ENCODE measurements at regions not wholly inside any gene's neighbourhood (a gene's known extent, or its start where the extent isn't known, plus 50 kb on each side); places are given as distances from the start of the nearest gene placed in this dataset.

GRCh38 chr18:24536326-24536725, 75.9 kb downstream of the HRH4 start:
- TF ChIP-seq ZBTB33 (IDR thresholded peaks at IDR 0.05) (no peak), CTCF (IDR thresholded peaks at IDR 0.05; ENCODE audit: low read depth, low read length, missing input control) (no peak), GABPA (IDR thresholded peaks at IDR 0.05 in 1 of 2, conservative IDR thresholded peaks at IDR 0.05 in 1 of 2) (no peak), REST (IDR thresholded peaks at IDR 0.05) (no peak), HNF4A (conservative IDR thresholded peaks at IDR 0.05) (no peak), FOXA1 (IDR thresholded peaks at IDR 0.05) (no peak), MAX (IDR thresholded peaks at IDR 0.05) (no peak)

All from liver (tissue), 3 donors.